WTC11 (cell line): ENCODE measurements at regions not wholly inside any gene's neighbourhood (a gene's known extent, or its start where the extent isn't known, plus 50 kb on each side); places are given as distances from the start of the nearest gene placed in this dataset.

ENCODE experiments used
- ATAC-seq: fragments of 200-7000 bp; cut with Tn5 transposase; 2 replicates; pipeline ENCODE4 v1.10.0; 2021; ENCODE audit warnings: mild to moderate bottlenecking, moderate library complexity
- CTCF ChIA-PET: fragments of 300-600 bp; sonication (Branson Sonifier 250); formaldehyde crosslinking; loops from one replicate; lab custom pipeline; 2021; ENCODE audit warnings: antibody characterized with exemption; lab: Charles Lee
- POLR2A ChIA-PET: fragments of 350-600 bp; sonication (Branson Sonifier 250); formaldehyde crosslinking; loops from one replicate; lab custom pipeline; 2021; ENCODE audit warnings: antibody characterized with exemption; lab: Charles Lee
- DNase-seq: peaks from one replicate; pipeline ENCODE4 v3.0.0; 2021; ENCODE audit warnings: low spot score
- H3K27ac Mint-ChIP-seq: 2 replicates; pipeline ENCODE4 v1.8.0; 2021; ENCODE audit warnings: mixed read lengths
- H3K27me3 Mint-ChIP-seq: 2 replicates; pipeline ENCODE4 v1.8.0; 2021; ENCODE audit warnings: low read depth, mild to moderate bottlenecking, moderate library complexity, mixed read lengths
- H3K36me3 Mint-ChIP-seq: 2 replicates; pipeline ENCODE4 v1.8.0; 2021; ENCODE audit warnings: mixed read lengths
- H3K4me1 Mint-ChIP-seq: 2 replicates; pipeline ENCODE4 v1.8.0; 2022; ENCODE audit warnings: mixed read lengths
- H3K4me3 Mint-ChIP-seq: 2 replicates; pipeline ENCODE4 v1.8.0; 2021; ENCODE audit warnings: mild to moderate bottlenecking, moderate library complexity, mixed read lengths
- H3K9me3 Mint-ChIP-seq: 2 replicates; pipeline ENCODE4 v1.8.0; 2021; ENCODE audit warnings: mixed read lengths
- ATF1 ChIP-seq: sonication (generic); formaldehyde crosslinking; IDR thresholded peaks from 2 replicates; pipeline ENCODE4 v1.8.1; 2023; ENCODE audit warnings: mild to moderate bottlenecking, moderate library complexity, missing genetic modification reagents
- ATF6 ChIP-seq: sonication (generic); formaldehyde crosslinking; IDR thresholded peaks from 2 replicates; pipeline ENCODE4 v1.8.1; 2023; ENCODE audit warnings: mild to moderate bottlenecking, missing genetic modification reagents
- E2F5 ChIP-seq: sonication (generic); formaldehyde crosslinking; IDR thresholded peaks from 2 replicates; pipeline ENCODE4 v1.8.1; 2022; ENCODE audit warnings: mild to moderate bottlenecking, moderate library complexity, missing genetic modification reagents
- ELF4 ChIP-seq: sonication (generic); formaldehyde crosslinking; IDR thresholded peaks from 2 replicates; pipeline ENCODE4 v1.8.1; 2022; ENCODE audit warnings: low read depth, mild to moderate bottlenecking, moderate library complexity, missing genetic modification reagents
- FOXP4 ChIP-seq: sonication (generic); formaldehyde crosslinking; IDR thresholded peaks from 2 replicates; pipeline ENCODE4 v1.8.0; 2022; ENCODE audit warnings: mild to moderate bottlenecking, missing genetic modification reagents
- GABPB1 ChIP-seq: sonication (generic); formaldehyde crosslinking; IDR thresholded peaks from 2 replicates; pipeline ENCODE4 v1.8.1; 2023; ENCODE audit warnings: mild to moderate bottlenecking, missing genetic modification reagents
- GRHL2 ChIP-seq: fragments of 250-450 bp; sonication (Bioruptor Pico); IDR thresholded peaks from 2 replicates; pipeline ENCODE4 v1.8.0; 2022; ENCODE audit warnings: mild to moderate bottlenecking, moderate library complexity; ENCODE audit not compliant: insufficient replicate concordance, severe bottlenecking
- HMGA2 ChIP-seq: fragments of 250-450 bp; sonication (Bioruptor Pico); IDR thresholded peaks from 2 replicates; pipeline ENCODE4 v1.4.0; 2021; ENCODE audit warnings: mild to moderate bottlenecking, moderate library complexity
- HMGXB4 ChIP-seq: sonication (generic); formaldehyde crosslinking; IDR thresholded peaks from 2 replicates; pipeline ENCODE4 v1.8.1; 2023; ENCODE audit warnings: mild to moderate bottlenecking, moderate library complexity, missing genetic modification reagents
- IRF2 ChIP-seq: sonication (generic); formaldehyde crosslinking; IDR thresholded peaks from 2 replicates; pipeline ENCODE4 v1.8.0; 2022; ENCODE audit warnings: low read depth, missing genetic modification reagents, borderline replicate concordance
- NR2C2 ChIP-seq: sonication (generic); formaldehyde crosslinking; IDR thresholded peaks from 2 replicates; pipeline ENCODE4 v1.8.0; 2022; ENCODE audit warnings: mild to moderate bottlenecking, missing genetic modification reagents
- PREB ChIP-seq: sonication (generic); formaldehyde crosslinking; IDR thresholded peaks from 2 replicates; pipeline ENCODE4 v1.8.1; 2022; ENCODE audit warnings: mild to moderate bottlenecking, missing genetic modification reagents, moderate library complexity, borderline replicate concordance
- RORB ChIP-seq: fragments of 250-450 bp; sonication (Bioruptor Pico); IDR thresholded peaks from 2 replicates; pipeline ENCODE4 v1.9.0; 2021; ENCODE audit warnings: mild to moderate bottlenecking
- SMAD3 ChIP-seq: sonication (generic); formaldehyde crosslinking; IDR thresholded peaks from 2 replicates; pipeline ENCODE4 v1.8.0; 2022; ENCODE audit warnings: missing genetic modification reagents, mild to moderate bottlenecking, borderline replicate concordance
- ZNF121 ChIP-seq: sonication (generic); formaldehyde crosslinking; IDR thresholded peaks from 2 replicates; pipeline ENCODE4 v1.8.0; 2023; ENCODE audit warnings: missing genetic modification reagents
- ZNF425 ChIP-seq: fragments of 250-450 bp; sonication (Bioruptor Pico); conservative IDR thresholded peaks from 2 replicates; pipeline ENCODE4 v1.9.0; 2021; ENCODE audit warnings: mild to moderate bottlenecking

GRCh38 chr10:61565819-61566560, 96.7 kb upstream of the CABCOCO1 start:
- H3K27me3 Mint-ChIP-seq: no peaks in the 10 kb centered on the region
- no peak overlapping the region for H3K27ac Mint-ChIP-seq
- TF ChIP-seq FOXP4 (CRISPR knock-in tag): no peak
- TF ChIP-seq HMGA2: no peak
- no peaks in the 10 kb centered on the region for H3K4me1 Mint-ChIP-seq
- ATAC-seq (no peak), DNase-seq (no peak)
- ChIA-PET POLR2A (no interaction called here), CTCF (no interaction called here)
- no peak overlapping the region for H3K4me3 Mint-ChIP-seq
- peaks cover 23% of the 10 kb centered on the region for H3K36me3 Mint-ChIP-seq
- H3K9me3 Mint-ChIP-seq: peaks cover 45% of the 10 kb centered on the region

- no peak for TF ChIP-seq ATF1
- TF ChIP-seq IRF2 (CRISPR knock-in tag): no peak
- TF ChIP-seq E2F5 (CRISPR knock-in tag): no peak
- no peak for TF ChIP-seq SMAD3 (CRISPR knock-in tag)
- TF ChIP-seq GABPB1 (CRISPR knock-in tag): no peak
- no peak for TF ChIP-seq HMGXB4 (CRISPR knock-in tag)
- TF ChIP-seq ZNF121: no peak
- no peak for TF ChIP-seq RORB (CRISPR knock-in tag)
- no peak for TF ChIP-seq GRHL2
- DNase-seq (no peak), ATAC-seq (no peak)
- Mint-ChIP-seq H3K9me3 (peaks cover 39% of the 10 kb centered on the region), H3K36me3 (peaks cover 18% of the 10 kb centered on the region), H3K4me3 (no peak overlapping the region), H3K27ac (no peak overlapping the region), H3K4me1 (peaks cover 1% of the 10 kb centered on the region), H3K27me3 (no peaks in the 10 kb centered on the region)
- ChIA-PET POLR2A (no interaction called here), CTCF (no interaction called here)
Measured at GRCh38 chr10:61564444-61564843, 98.3 kb upstream of the CABCOCO1 start.

- Mint-ChIP-seq H3K36me3 (peaks cover 16% of the 10 kb centered on the region), H3K27ac (no peak overlapping the region), H3K9me3 (peaks cover 41% of the 10 kb centered on the region), H3K4me1 (peaks cover 16% of the 10 kb centered on the region), H3K4me3 (no peak overlapping the region), H3K27me3 (no peaks in the 10 kb centered on the region)
- DNase-seq (no peak), ATAC-seq (no peak; the same call in 1 of the 2 replicates)
- ChIA-PET CTCF (no interaction called here), POLR2A (no interaction called here)
- TF ChIP-seq NR2C2 (CRISPR knock-in tag): no peak
- no peak for TF ChIP-seq ZNF121
- TF ChIP-seq IRF2 (CRISPR knock-in tag): no peak
- TF ChIP-seq HMGXB4 (CRISPR knock-in tag): no peak
- TF ChIP-seq PREB (CRISPR knock-in tag): no peak
- no peak for TF ChIP-seq HMGA2
- TF ChIP-seq ELF4 (CRISPR knock-in tag): no peak
- no peak for TF ChIP-seq ATF6 (CRISPR knock-in tag)
- TF ChIP-seq FOXP4 (CRISPR knock-in tag): no peak
- TF ChIP-seq ZNF425 (CRISPR knock-in tag): no peak
Measured at GRCh38 chr10:61559615-61560014, 103.1 kb upstream of the CABCOCO1 start.
